Lower leg skin (tissue), 4 donors: ENCODE measurements at regions not wholly inside any gene's neighbourhood (a gene's known extent, or its start where the extent isn't known, plus 50 kb on each side); places are given as distances from the start of the nearest gene placed in this dataset.

ENCODE experiments used
- DNase-seq, 2 donors: peaks; one replicate each; pipeline ENCODE4 v3.0.0-alpha.2; 2019; ENCODE audit warnings: low spot score in 2 of 2
- H3K4me3 ChIP-seq: fragments of 200-600 bp; sonication (generic); 2 replicates; pipeline ENCODE4 v1.5.1; 2017; ENCODE audit warnings: mild to moderate bottlenecking, low read depth; ENCODE audit not compliant: poor library complexity, severe bottlenecking
- POLR2A ChIP-seq, 2 donors: fragments of 450-650 bp; IDR thresholded peaks; one replicate each; pipeline ENCODE4 v1.6.1; 2016 to 2017; ENCODE audit warnings: antibody characterized with exemption in 2 of 2, mild to moderate bottlenecking in 1 of 2, moderate library complexity in 1 of 2
- WGBS, 2 donors: methylation state at CpG; one replicate each; pipeline ENCODE4 v1.1.5; 2018; 5-methylcytosine and 5-hydroxymethylcytosine counted together
- intact Hi-C: fragments of 100-400 bp; cut with DNase I; formaldehyde crosslinking; loops from one replicate; pipeline ENCODE4 v1.15.0; 2023; ENCODE audit warnings: low total_unique reads
- TF ChIP-seq, protein P1 (sequence below), 3 donors: fragments of 450-650 bp; IDR thresholded peaks; one replicate each; pipeline ENCODE4 v1.5.1; 2016; ENCODE audit warnings: antibody characterized with exemption in 3 of 3, mild to moderate bottlenecking in 3 of 3, moderate library complexity in 2 of 3

DNA sequence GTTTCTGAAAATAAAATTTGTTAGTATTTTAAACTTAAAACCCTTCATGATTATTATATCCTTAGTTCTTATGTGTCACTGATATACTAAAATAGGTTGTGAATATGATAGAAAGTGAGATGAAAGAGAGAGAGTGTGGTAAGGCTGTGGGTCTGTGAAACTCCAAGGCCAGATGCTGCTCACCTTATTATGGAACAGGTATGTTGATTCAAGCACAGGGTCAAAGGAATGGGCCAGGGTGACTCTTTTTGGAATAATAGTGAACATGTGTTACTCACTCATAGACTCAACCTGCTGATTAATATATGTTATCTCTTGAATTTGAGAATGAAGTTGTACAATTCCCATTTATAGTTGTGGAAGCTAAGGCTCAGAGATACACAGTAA is 70.7 kb upstream of the FN1 start:
- H3K4me3 ChIP-seq = no peak overlapping the region
- TF ChIP-seq POLR2A (IDR thresholded peaks at IDR 0.05) = no peak
- TF ChIP-seq, protein P1, sequence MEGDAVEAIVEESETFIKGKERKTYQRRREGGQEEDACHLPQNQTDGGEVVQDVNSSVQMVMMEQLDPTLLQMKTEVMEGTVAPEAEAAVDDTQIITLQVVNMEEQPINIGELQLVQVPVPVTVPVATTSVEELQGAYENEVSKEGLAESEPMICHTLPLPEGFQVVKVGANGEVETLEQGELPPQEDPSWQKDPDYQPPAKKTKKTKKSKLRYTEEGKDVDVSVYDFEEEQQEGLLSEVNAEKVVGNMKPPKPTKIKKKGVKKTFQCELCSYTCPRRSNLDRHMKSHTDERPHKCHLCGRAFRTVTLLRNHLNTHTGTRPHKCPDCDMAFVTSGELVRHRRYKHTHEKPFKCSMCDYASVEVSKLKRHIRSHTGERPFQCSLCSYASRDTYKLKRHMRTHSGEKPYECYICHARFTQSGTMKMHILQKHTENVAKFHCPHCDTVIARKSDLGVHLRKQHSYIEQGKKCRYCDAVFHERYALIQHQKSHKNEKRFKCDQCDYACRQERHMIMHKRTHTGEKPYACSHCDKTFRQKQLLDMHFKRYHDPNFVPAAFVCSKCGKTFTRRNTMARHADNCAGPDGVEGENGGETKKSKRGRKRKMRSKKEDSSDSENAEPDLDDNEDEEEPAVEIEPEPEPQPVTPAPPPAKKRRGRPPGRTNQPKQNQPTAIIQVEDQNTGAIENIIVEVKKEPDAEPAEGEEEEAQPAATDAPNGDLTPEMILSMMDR (IDR thresholded peaks at IDR 0.05) = no peak
- intact Hi-C loops = no loop called here

DNA sequence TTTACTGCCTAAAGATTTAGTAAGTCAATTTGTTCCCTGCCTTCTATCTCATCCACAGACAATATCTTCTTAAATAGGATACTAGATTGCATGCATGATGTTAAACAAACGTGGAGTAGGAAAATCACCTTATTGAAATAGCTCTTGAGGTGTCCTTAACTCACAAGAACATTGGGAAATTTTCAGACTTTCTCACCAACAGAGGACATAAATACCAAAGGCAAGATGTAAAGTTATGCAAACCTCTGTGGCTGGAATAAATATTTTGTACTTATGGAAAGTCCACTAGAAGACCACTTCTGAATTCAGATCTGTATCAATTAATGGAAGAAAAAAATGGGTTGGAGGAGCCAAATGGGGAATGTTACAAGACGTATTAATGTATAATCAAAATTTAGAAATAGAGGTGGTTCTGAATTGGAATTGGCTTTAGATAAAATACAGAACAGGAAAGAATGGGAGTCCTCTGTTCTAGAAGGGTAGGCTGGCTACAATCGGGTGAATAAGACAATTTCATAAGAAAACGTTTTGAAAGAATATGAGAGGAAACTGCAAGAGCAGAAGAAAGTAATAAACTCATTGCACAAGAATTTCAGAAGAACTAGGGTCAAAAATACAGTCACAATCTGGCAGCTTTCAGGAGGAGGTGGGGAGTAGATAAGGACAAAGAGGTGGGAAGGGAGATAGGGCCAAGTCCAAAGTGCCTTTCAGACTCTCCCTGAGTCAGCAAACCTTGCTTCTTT is 69.3 kb upstream of the FN1 start:
- DNase-seq = no peak
- WGBS, 2 donors = 67 to 74% methylated on average over 4 of the region's 4 CpGs
- TF ChIP-seq POLR2A (IDR thresholded peaks at IDR 0.05) = no peak
- TF ChIP-seq, protein P1 (IDR thresholded peaks at IDR 0.05) = no peak
- intact Hi-C loops = no loop called here
- H3K4me3 ChIP-seq = no peak overlapping the region

More for the DNA sequence above, 70.7 kb upstream of the FN1 start:
- no peak for DNase-seq

DNA sequence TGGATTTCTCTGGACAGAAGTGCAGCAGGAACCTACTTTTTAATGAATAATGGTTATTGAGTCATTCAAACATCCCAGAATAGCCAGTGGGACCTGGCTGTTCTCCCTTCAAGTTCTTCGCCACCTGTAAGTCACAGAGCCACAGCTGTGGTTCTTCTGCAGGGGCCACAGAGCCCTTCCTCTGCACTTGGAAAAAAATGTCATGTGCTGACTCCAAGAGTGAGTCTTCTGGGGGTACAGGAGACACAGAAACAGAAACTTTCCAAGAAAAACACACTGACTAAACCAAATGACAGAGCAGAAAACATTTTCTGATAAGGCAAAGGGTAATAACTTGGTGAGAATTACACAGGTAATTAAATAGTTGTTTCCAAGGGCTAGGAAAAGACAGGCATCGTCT is 68.7 kb upstream of the FN1 start:
- DNase-seq = no peak
- H3K4me3 ChIP-seq = no peak overlapping the region
- intact Hi-C loops = no loop called here
- 83 to 92% methylated on average over 2 of the region's 2 CpGs for WGBS, 2 donors
- TF ChIP-seq, protein P1 (IDR thresholded peaks at IDR 0.05) = no peak
- TF ChIP-seq POLR2A (IDR thresholded peaks at IDR 0.05) = no peak

DNA sequence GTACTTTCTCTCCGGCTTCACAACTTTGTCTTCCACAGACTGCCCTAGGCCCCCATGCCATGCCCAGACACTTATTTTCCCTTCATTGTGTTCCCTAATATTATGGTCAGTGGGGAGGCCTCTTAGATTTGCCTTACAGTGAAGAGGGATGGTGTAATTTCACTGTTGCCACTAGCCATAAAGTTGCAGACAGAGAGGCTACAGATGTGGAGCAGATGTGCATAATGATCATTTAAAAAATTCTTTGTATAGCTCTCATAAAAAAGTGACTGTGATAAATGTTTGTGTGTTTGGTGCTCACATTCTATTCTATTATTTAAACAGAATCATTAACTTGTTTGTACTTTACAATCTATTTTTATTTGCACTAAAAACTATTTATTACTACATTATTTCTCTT is 67.5 kb upstream of the FN1 start:
- WGBS, 2 donors = 75 to 97% methylated on average over 1 of the region's 1 CpG
- no peak for DNase-seq
- intact Hi-C loops = no loop called here
- TF ChIP-seq, protein P1 (IDR thresholded peaks at IDR 0.05) = no peak
- no peak for TF ChIP-seq POLR2A (IDR thresholded peaks at IDR 0.05)
- no peak overlapping the region for H3K4me3 ChIP-seq

DNA sequence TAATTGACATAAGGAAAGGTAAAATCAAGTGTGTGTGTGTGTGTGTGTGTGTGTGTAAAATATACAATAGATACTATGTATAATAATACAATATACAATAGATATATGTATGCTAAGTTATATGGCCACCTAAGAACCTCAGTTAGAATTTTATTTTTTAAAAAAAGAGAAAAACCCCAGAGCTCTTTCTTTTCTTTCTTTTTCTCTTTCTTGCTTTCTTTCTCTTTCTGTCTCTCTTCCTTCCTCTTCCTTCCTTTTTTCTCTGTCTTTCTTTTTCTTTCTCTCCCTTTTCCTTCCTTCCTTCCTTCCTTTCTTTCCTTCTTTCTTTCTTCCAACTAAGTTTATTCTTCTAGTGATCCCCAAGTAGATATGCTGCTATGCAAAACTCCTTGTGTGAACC is 64.6 kb upstream of the FN1 start:
- no peak for TF ChIP-seq POLR2A (IDR thresholded peaks at IDR 0.05)
- TF ChIP-seq, protein P1 (IDR thresholded peaks at IDR 0.05) = no peak
- intact Hi-C loops = no loop called here
- no peak for DNase-seq
- H3K4me3 ChIP-seq = no peak overlapping the region

DNA sequence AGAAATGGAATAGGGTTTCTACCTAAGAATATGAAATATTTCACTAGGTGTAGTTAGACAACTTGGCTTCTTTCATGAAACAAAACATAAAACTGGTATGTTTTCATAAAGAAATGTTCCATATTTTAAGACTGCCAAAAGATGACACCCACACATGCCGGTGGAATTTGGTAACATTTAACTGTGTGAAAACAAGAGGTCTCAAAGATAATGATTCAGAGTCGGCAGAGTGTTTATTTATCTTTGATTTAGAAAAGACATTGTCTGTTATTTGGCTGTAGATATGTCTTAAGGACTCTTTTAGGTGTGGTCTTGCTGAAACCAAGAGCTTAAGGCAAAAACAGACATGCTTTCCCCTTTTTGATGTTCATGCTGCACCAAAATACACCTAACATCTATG is 63.5 kb upstream of the FN1 start:
- TF ChIP-seq, protein P1 (IDR thresholded peaks at IDR 0.05) = no peak
- intact Hi-C loops = no loop called here
- 14 to 29% methylated on average over 2 of the region's 2 CpGs for WGBS, 2 donors

More for the DNA sequence above, 63.5 kb upstream of the FN1 start:
- no peak for DNase-seq
- H3K4me3 ChIP-seq = no peak overlapping the region
